ENCODE measurements at regions not wholly inside any gene's neighbourhood (a gene's known extent, or its start where the extent isn't known, plus 50 kb on each side); places are given as distances from the start of the nearest gene placed in this dataset.
"Not testable (repeated sequence)": the region's sequence is repeated elsewhere in the genome, so short reads cannot be mapped to it uniquely, and the experiment has no call there.

DNA sequence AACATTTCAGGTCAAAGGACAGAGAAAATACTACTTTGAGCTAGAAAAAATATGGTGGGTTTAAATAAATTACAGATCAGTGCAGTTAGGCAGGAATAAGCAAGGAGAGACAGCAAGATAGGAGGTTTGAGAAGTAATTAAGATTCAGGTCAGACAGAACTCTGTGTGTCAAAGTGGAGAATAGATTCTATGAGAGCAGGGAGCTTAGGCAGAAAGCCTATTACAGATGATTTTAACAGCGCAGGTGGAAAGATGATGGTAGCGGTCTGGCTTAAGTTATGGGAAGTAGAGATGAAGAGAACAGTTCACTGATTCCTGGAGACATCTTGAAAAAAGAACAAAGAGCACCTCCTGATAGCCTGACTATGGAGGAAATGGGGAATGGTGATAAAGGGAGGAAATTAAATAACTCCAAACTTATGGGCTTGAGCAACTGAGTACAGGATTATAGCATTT lies 106.0 kb downstream of the APIP start:
- TF ChIP-seq, protein P1, sequence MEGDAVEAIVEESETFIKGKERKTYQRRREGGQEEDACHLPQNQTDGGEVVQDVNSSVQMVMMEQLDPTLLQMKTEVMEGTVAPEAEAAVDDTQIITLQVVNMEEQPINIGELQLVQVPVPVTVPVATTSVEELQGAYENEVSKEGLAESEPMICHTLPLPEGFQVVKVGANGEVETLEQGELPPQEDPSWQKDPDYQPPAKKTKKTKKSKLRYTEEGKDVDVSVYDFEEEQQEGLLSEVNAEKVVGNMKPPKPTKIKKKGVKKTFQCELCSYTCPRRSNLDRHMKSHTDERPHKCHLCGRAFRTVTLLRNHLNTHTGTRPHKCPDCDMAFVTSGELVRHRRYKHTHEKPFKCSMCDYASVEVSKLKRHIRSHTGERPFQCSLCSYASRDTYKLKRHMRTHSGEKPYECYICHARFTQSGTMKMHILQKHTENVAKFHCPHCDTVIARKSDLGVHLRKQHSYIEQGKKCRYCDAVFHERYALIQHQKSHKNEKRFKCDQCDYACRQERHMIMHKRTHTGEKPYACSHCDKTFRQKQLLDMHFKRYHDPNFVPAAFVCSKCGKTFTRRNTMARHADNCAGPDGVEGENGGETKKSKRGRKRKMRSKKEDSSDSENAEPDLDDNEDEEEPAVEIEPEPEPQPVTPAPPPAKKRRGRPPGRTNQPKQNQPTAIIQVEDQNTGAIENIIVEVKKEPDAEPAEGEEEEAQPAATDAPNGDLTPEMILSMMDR (conservative IDR thresholded peaks at IDR 0.05; ENCODE audit: low read depth, low read length) = no peak
- no peak overlapping the region for H3K4me3 ChIP-seq (ENCODE audit: low read depth, low read length)
- no peak for DNase-seq (ENCODE audit: low read depth)

DNA sequence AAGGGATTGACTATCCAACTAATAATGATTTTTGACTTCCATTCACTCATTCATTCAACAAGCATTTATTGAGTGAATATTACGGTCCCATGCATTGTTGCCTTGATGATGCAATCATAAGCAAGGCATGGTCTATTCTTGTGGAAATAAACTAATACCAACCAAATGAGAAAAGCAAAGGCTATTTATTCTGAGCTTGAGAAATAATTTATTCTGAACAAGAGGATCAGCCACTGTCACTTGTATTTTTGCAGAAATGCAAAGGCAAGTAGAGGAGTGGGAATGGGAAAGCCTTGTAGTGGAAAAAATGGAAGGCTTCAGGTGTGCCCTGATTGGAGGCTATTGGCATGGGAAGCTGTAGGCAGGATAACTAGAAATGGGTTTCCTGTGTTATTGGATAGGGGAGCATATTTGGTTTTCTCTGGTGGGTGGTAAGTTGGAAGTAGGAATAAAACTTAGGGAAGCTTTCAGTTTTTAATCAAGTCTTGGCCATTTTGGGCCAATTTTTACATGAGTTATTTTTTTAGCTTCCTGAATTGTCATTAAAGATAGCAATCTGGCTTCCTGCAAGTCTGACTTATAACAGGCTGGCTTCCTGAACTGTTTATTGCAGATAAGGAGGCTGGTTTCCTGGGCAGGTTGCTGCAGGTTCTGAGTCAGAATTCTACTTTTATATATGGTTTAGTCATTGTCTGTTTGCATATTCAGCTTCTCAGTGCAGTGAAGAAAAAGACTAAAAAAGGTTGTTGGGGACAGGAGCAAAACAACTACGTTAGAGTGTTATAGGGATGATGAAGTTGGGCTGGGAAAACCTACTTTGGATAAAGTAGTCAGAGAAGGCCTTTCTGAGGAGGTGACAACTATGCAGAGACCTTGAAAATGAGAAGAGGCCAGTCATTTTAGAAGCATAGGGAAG lies 106.7 kb downstream of the APIP start:
- no peak for DNase-seq (ENCODE audit: low read depth)
- TF ChIP-seq, protein P1 (conservative IDR thresholded peaks at IDR 0.05; ENCODE audit: low read depth, low read length) = no peak

DNA sequence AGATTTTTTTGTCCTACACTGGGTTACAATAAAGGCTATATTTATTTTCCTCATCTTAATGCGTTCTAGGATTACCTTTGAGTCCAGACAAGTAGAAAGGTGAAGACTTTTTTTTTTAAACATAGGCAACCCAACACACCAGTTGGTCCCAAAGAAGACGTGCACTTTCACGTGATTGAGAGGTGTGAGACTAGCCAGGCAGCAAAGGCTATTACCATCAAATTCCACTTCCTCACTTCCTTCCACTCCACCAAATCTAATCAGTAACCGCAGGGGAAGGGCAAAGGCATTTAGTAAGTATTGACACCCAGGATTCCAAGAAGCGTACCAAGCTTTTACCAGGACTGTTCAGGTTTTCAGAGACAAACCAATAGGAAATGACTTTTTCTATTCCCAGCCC lies 109.3 kb downstream of the APIP start:
- H3K4me3 ChIP-seq (ENCODE audit: low read depth, low read length) = no peak overlapping the region
- TF ChIP-seq, protein P1 (conservative IDR thresholded peaks at IDR 0.05; ENCODE audit: low read depth, low read length) = no peak
- DNase-seq (ENCODE audit: low read depth) = no peak

More for the DNA sequence above, 106.7 kb downstream of the APIP start:
- H3K4me3 ChIP-seq (ENCODE audit: low read depth, low read length) = no peak overlapping the region

DNA sequence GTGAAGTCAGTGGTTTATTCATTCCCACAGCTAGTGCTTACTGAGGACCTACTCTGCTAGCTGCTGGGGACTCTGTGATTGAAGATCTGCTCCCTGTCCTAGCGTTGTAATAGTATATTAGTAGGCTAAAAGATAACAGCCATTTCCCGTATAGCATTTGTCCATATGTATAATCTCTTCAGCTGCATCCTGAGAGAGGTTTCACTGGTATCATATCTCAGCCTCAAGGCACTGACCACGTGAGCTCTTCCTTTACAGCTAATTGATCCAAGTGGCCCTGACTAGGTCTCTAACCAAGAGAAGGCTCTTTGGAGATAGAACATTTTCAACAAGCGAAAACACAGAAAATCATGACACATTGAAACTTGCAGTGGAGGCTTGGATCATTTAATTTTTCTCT lies 110.2 kb downstream of the APIP start:
- TF ChIP-seq, protein P1 (conservative IDR thresholded peaks at IDR 0.05; ENCODE audit: low read depth, low read length) = no peak
- no peak overlapping the region for H3K4me3 ChIP-seq (ENCODE audit: low read depth, low read length)
- no peak for DNase-seq (ENCODE audit: low read depth)

DNA sequence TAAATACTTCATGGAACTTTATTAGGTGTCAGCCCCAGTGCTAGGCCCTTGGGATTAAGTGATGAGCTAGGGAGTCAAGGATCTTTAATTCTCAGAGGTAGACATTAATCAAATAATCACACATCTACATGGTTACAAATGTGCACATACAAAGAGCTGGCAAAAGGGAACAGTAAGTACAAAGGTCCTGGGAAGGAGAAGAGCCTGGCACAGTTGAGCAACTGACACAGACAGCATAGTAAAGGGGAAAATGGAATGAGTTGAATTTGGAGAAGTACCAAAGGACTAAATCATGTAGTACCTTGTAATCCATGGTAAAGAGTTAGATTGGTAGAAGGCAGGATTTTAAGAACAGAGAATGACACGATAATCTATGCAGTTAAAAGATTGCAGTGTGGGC lies 116.3 kb downstream of the APIP start:
- no peak for DNase-seq (ENCODE audit: low read depth)
- TF ChIP-seq, protein P1 (conservative IDR thresholded peaks at IDR 0.05; ENCODE audit: low read depth, low read length) = no peak
- no peak overlapping the region for H3K4me3 ChIP-seq (ENCODE audit: low read depth, low read length)

DNA sequence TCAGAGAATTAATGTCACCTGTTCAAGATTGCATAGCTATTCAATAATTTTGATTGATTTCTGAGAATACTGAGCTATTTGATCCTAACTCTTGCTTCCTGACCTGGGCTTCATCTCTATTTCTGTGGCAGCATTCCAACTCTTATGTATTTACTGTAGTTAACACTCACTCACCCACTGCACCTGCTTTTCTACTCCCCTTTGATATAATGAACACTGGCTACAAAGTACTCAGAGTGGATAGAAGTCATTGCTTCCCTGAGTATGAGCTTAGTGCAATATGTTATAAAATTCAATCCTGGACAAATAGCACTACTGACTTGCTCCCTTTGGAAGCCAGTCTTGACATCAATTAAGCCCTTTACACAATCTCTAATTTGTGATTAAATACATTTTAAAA lies 117.2 kb downstream of the APIP start:
- TF ChIP-seq, protein P1 (conservative IDR thresholded peaks at IDR 0.05; ENCODE audit: low read depth, low read length) = no peak
- no peak for DNase-seq (ENCODE audit: low read depth)

DNA sequence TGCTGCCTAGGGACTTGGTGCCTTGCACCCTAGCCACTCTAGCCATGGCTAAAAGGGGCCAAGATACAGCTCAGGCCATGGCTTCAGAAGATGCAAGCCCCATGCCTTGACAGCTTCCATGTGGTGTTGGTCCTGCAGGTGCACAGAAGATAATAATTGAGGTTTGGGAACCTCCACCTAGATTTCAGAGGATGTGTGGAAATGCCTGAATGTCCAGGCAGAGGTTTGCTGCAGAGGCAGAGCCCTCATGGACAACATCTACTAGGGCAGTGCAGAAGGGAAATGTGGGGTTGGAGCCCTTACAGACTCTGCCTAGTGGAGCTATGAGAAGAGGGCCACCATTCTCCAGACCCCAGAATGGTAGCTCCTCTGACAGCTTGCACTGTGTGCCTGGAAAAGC lies 118.7 kb downstream of the APIP start:
- DNase-seq (ENCODE audit: low read depth); H3K4me3 ChIP-seq (ENCODE audit: low read depth, low read length): not testable (repeated sequence)

More for the DNA sequence above, 117.2 kb downstream of the APIP start:
- H3K4me3 ChIP-seq (ENCODE audit: low read depth, low read length) = no peak overlapping the region
